SJSA1 (cell line): ENCODE measurements at regions not wholly inside any gene's neighbourhood (a gene's known extent, or its start where the extent isn't known, plus 50 kb on each side); places are given as distances from the start of the nearest gene placed in this dataset.
"Not testable (repeated sequence)": the region's sequence is repeated elsewhere in the genome, so short reads cannot be mapped to it uniquely, and the experiment has no call there.

Experiments used
- DNase-seq, 2 experiments: peaks; one replicate each; pipeline ENCODE4 v3.0.0-alpha.2; 2015 to 2020; ENCODE audit warnings: low spot score in 2 of 2, low read depth in 1 of 2
- H3K27ac ChIP-seq: fragments of 250-450 bp; sonication (Bioruptor Pico); 2 replicates; pipeline ENCODE4 v1.5.1; 2020; ENCODE audit warnings: mild to moderate bottlenecking, moderate library complexity
- H3K27me3 ChIP-seq: fragments of 250-450 bp; sonication (Bioruptor Pico); replicated peaks from 2 replicates; pipeline ENCODE4 v1.5.1; 2020; ENCODE audit warnings: mild to moderate bottlenecking, moderate library complexity
- H3K36me3 ChIP-seq: fragments of 250-450 bp; sonication (Bioruptor Pico); 2 replicates; pipeline ENCODE4 v1.5.1; 2020; ENCODE audit warnings: mild to moderate bottlenecking
- H3K4me1 ChIP-seq: fragments of 250-450 bp; sonication (Bioruptor Pico); replicated peaks from 2 replicates; pipeline ENCODE4 v1.6.1; 2021; ENCODE audit warnings: mild to moderate bottlenecking
- H3K4me3 ChIP-seq: fragments of 250-450 bp; sonication (Bioruptor Pico); 2 replicates; pipeline ENCODE4 v1.5.1; 2020; ENCODE audit warnings: mild to moderate bottlenecking
- H3K9me3 ChIP-seq: fragments of 250-450 bp; sonication (Bioruptor Pico); replicated peaks from 2 replicates; pipeline ENCODE4 v1.5.1; 2020; ENCODE audit warnings: mild to moderate bottlenecking

DNA sequence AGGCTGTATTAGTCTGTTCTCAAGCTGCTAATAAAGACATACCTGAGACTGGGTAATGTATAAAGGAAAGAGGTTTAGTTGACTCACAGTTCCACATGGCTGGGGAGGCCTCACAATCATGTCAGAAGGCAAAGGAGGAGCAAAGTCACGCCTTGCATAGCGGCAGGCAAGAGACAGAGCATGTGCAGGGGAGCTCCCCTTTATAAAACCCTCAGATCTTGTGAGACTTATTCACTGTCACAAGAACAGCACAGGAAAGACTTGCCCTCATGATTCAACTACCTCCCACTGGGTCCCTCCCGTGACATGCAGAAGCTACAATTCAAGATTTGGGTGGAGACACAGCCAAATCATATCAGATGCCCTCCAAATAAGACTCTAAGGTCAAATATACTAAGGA, 139.4 kb upstream of the TOP1 start:
- H3K9me3 ChIP-seq, DNase-seq, H3K36me3 ChIP-seq, H3K4me3 ChIP-seq, H3K4me1 ChIP-seq, H3K27ac ChIP-seq, H3K27me3 ChIP-seq: not testable (repeated sequence)

DNA sequence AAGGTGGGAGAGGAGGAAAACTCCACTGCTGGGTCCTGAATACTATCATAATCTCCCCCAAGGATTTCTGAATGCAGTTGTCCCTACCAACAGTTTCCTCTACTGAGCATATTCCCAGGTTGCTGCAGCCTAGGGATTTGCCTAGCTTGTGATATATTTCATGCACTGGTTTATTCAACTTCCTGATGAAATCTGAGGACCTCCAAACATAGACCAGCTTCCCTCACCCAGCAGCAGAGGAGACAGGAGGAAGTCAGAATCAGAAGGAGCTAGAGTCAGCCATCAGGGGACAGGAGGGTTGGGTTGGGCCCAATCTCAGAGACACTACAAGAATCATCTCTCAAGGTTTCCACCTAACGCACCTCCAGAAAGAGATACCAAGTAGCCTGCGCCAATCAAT, 138.4 kb upstream of the TOP1 start:
- Histone ChIP-seq H3K27ac (no peak overlapping the region), H3K4me1 (no peaks in the 10 kb centered on the region), H3K36me3 (no peaks in the 10 kb centered on the region), H3K9me3 (no peaks in the 10 kb centered on the region), H3K4me3 (no peak overlapping the region), H3K27me3 (0 out of 2 replicates have a peak, but pooled peaks cover 4% of the 10 kb centered on the region)
- DNase-seq: no peak

DNA sequence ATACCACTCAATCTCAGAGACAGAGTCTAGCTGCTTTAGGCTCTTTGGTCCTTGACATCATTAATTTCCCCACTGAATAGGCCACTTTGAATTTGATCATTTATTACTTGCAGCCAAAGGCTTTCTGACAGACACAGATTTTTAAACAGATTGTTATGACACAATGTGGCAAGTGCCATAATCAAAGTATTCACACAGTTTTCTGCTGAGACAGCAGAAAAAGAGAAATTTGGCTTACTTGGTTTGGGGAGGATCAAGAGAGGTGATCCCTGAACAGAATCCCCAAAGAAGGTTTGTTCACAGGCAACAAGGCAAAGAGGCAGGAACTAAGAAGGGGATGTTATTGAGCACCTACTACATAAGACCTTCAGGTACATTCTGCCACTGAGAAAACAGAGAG, 138.0 kb upstream of the TOP1 start:
- no peaks in the 10 kb centered on the region for H3K9me3 ChIP-seq
- H3K4me3 ChIP-seq: no peak overlapping the region
- no peaks in the 10 kb centered on the region for H3K4me1 ChIP-seq
- H3K36me3 ChIP-seq: no peaks in the 10 kb centered on the region
- H3K27me3 ChIP-seq: 0 out of 2 replicates have a peak, but pooled peaks cover 4% of the 10 kb centered on the region
- DNase-seq: no peak
- H3K27ac ChIP-seq: no peak overlapping the region

DNA sequence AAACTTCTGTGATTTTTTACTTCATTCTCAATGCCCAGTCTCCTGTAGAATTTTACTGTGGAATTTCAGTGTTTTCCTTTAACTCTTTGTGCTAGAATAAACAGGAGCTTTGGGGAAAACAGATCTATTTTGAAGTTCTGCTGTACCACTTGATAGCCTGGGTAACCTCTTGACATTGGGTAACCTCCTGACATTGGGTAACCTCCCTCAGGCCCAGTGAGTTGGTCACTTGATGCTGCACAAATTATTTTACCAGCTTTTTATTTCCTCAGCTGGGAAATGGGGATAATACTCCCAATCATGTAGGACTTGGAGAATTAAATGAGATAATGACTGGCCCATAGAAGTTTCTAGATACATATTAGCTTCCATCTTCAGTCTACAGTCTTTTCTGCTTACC, 137.3 kb upstream of the TOP1 start:
- Histone ChIP-seq H3K36me3 (no peaks in the 10 kb centered on the region), H3K4me1 (no peaks in the 10 kb centered on the region), H3K4me3 (no peak overlapping the region), H3K9me3 (no peaks in the 10 kb centered on the region), H3K27me3 (0 out of 2 replicates have a peak, but pooled peaks cover 4% of the 10 kb centered on the region), H3K27ac (no peak overlapping the region)
- no peak for DNase-seq

DNA sequence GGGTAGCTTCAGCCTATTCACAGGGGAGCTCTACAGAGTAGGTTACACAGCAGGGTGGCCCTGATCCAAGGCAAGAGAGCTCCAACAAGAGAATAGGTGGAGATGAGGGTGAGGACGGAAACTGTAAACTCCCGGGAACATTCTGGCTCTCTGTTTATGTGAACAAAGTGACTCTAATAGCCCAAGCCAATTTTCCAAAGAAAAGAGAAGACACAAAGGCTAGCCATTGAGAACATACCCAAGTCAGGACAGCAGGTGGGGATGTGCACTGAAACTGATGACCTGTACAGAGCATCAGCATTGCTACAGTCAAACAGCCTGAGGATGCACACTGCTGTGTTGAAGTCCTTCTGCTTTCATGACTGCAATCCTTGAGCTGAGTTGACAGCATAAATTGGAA, 136.0 kb upstream of the TOP1 start:
- DNase-seq: no peak
- Histone ChIP-seq H3K4me3 (no peak overlapping the region), H3K27me3 (0 out of 2 replicates have a peak, but pooled peaks cover 4% of the 10 kb centered on the region), H3K36me3 (no peaks in the 10 kb centered on the region), H3K9me3 (no peaks in the 10 kb centered on the region), H3K27ac (no peak overlapping the region), H3K4me1 (no peaks in the 10 kb centered on the region)

DNA sequence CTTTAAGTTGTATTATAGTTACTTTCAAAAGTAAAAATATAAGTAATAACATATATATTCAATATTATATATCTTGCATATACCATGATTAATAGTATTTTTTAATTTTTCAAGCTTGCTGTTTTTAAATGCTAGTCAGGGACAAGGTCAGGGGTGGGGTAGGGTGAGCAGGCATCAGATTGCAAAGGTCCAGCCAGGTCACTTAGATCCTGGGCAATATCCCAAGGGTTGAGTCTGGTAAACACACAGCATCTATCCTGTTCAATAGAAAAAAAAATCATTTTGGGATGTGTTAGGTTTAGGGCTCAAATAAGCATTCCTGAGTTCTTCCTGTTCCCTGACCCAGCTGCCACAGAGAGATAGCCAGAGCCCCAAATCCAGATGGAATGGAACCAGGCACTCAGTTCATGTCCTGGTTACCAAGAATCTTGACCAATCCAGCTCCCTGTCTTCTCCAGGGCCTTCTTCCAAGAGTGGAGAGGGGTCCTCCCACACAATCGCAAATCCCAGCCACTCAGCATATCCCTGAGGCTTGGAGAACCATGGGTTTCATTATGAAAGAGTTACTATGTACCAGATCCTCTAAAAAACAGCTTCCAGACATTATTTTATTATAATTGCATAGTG, 134.9 kb upstream of the TOP1 start:
- no peak for DNase-seq
- Histone ChIP-seq H3K36me3 (no peaks in the 10 kb centered on the region), H3K27me3 (0 out of 2 replicates have a peak, but pooled peaks cover 4% of the 10 kb centered on the region), H3K27ac (no peak overlapping the region), H3K9me3 (no peaks in the 10 kb centered on the region), H3K4me3 (no peak overlapping the region), H3K4me1 (no peaks in the 10 kb centered on the region)

DNA sequence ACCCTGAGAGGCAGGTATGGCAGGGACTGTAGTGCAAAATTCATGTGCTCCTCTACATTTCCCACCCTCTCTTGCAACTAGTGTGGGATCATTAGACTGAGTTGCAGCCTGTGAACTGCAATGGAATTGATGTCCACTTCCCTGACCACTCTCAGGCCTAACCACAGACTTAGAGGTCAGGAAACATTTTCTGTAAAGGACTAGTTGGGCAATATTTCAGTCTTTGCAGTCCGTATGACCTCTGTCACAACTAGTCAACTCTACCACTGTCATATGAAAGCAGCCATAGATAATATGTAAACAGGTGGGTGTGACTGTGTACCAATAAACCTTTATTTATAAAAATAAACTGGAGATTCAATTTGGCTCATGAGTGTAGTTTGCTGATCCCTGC, 134.4 kb upstream of the TOP1 start:
- Histone ChIP-seq H3K27me3 (0 out of 2 replicates have a peak, but pooled peaks cover 4% of the 10 kb centered on the region), H3K36me3 (no peaks in the 10 kb centered on the region), H3K4me3 (no peak overlapping the region), H3K4me1 (no peaks in the 10 kb centered on the region), H3K27ac (no peak overlapping the region), H3K9me3 (no peaks in the 10 kb centered on the region)
- no peak for DNase-seq

DNA sequence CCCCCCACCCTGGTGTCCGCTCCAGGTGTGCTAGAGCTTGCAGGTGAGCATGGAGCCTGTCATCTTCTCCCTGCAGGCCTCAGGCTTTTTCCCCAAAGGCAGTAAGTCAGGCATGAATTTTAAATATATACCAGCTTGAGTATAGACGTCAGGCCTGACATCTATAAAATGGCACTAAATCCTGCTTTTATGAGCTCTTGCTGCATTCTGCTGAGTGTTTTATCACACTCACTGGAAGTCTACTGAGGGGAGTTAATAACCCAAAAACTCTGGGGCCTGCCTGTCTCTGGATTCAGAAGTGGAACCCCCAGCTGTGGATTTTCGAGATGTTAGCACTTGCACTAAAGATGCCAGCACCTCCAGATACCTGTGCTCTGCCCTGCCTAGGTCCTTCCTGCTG, 133.4 kb upstream of the TOP1 start:
- H3K4me1 ChIP-seq: no peaks in the 10 kb centered on the region
- H3K27me3 ChIP-seq: 0 out of 2 replicates have a peak, but pooled peaks cover 4% of the 10 kb centered on the region
- no peak overlapping the region for H3K4me3 ChIP-seq
- DNase-seq: no peak
- H3K27ac ChIP-seq: no peak overlapping the region
- no peaks in the 10 kb centered on the region for H3K36me3 ChIP-seq
- H3K9me3 ChIP-seq: no peaks in the 10 kb centered on the region

DNA sequence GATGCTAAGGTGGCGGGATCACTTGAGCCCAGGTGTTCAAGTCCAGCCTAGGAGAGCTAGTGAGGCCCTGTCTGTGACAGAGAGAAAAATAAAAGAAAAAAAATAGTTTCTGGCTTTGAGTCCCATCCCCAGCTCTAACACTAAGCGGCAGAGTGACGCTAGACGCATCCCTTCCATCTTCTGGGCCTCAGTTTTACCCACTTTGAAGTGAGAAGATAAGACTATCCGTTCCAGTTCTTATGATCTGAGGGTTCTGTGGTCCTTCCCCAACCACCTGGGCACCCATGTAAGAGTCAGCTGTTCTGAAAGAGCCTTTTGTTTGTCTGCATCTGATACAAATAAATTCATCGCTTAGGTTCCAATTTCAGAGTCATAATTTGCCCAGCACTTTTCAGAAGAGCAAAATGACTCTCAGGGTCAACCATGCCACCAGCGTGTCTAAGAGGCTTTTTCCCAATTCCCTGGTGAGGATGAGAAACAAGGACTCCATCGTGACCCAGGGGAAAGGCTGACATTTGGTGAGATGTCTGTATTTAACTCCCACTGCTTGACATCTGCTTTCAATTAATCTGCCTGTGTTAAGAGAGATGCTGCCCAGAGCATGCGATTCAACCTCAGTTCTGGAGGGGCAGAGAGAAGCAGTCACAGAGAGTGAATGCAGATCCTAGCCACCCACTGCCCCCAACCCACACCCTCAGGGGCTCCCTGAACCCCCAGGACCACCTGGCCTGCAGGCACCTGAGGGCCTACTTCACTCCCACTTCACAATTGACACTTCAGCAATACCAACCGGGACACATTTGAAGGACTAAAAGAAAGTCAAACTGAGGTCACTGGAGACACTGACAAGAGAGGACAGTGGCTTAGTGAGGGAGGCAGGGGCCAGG, 131.6 kb upstream of the TOP1 start:
- Histone ChIP-seq H3K9me3 (no peaks in the 10 kb centered on the region), H3K27me3 (0 out of 2 replicates have a peak, but pooled peaks cover 4% of the 10 kb centered on the region), H3K4me3 (no peak overlapping the region), H3K4me1 (no peaks in the 10 kb centered on the region), H3K36me3 (no peaks in the 10 kb centered on the region), H3K27ac (no peak overlapping the region)
- no peak for DNase-seq

DNA sequence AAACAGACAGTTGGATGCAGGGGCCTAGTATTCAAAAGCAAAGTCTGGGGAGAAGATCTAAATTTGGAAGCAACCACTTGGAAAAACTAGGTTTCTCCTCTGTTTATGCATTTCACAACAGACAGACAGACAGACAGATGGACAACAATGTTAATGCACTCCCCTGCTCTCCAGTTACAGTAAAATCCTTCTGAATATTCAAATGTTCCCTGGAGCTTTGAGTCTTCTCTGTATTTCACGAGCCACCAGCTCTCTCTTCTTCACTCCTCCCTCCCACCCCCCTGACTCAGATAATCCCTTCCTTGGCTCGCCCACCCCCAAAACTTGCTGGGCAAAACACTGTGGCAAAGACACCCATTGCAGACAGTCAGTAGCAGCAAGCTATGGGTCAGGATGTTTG, 129.3 kb upstream of the TOP1 start:
- no peak overlapping the region for H3K4me3 ChIP-seq
- H3K36me3 ChIP-seq: no peaks in the 10 kb centered on the region
- H3K4me1 ChIP-seq: no peaks in the 10 kb centered on the region
- H3K9me3 ChIP-seq: no peaks in the 10 kb centered on the region
- DNase-seq: no peak
- 0 out of 2 replicates have a peak, but pooled peaks cover 3% of the 10 kb centered on the region for H3K27me3 ChIP-seq
- no peak overlapping the region for H3K27ac ChIP-seq

DNA sequence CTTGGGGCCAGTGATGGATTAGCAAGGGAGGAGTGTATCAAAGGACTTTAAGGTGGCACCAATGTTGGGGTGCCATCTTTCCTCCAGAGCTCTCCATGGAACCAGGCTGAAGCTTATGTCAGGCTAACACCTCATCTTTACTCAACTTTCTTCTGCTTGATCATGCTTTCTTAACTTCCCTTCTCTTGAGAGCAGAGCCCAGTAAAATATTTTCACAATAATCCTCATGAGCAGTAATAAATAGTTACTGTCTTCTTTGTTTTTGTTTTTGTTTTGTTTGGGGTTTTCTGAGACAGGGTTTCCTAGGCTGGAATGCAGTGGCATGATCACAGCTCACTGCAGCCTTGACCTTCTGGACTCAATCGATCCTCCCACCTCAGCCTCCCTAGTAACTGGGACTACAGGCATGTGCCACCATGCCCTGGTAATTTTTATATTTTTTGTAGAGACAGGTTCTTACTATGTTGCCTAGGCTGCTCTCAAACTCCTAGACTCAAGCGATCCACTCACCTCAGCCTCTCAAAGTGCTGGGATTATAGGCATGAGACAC, 127.9 kb upstream of the TOP1 start:
- Histone ChIP-seq H3K9me3 (no peaks in the 10 kb centered on the region), H3K4me1 (no peaks in the 10 kb centered on the region), H3K27me3 (no peaks in the 10 kb centered on the region), H3K36me3 (no peaks in the 10 kb centered on the region), H3K27ac (no peak overlapping the region), H3K4me3 (no peak overlapping the region)
- no peak for DNase-seq

DNA sequence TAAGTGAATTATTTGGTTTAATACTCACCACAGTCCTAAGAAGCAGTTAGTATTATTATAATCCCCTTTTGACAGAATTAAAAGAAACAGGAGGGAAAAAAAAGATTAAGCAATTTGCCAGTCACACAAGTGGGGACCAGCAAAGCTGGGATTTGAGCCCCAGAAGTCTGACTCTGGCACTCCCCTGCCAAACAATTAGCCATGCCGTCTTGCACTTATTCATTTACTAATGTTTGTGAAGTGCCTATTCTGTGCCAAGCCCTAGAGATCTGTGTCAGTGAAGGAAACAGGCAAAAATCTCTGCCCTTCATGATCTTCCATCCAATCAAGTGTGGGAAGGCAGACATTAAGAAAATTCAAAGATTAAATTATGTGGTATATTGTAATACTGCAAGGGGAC, 126.0 kb upstream of the TOP1 start:
- H3K27me3 ChIP-seq: no peaks in the 10 kb centered on the region
- no peaks in the 10 kb centered on the region for H3K36me3 ChIP-seq
- no peak for DNase-seq
- H3K27ac ChIP-seq: no peak overlapping the region
- no peak overlapping the region for H3K4me3 ChIP-seq
- no peaks in the 10 kb centered on the region for H3K9me3 ChIP-seq
- H3K4me1 ChIP-seq: no peaks in the 10 kb centered on the region

DNA sequence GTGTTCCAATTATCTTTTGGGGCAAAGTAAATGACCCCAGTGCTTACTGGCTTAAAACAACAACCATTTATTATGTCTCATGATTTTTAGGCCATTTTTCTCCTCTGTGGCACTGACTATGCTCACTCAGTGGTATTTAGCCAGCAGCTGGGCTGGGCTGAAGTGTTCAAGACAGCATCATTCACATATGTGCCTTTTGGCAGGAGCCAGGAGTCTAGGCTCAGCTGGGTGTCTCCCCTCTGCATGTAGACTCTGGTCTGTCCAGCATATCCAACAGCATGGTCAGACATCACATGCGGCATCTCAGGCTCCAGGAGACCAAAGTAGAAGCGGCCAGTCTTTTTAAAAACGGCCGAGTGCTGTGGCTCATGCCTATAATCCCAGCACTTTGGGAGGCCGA, 120.3 kb upstream of the TOP1 start:
- Histone ChIP-seq H3K27me3 (no peaks in the 10 kb centered on the region), H3K36me3 (no peaks in the 10 kb centered on the region), H3K4me1 (no peaks in the 10 kb centered on the region), H3K4me3 (no peak overlapping the region), H3K27ac (no peak overlapping the region), H3K9me3 (no peaks in the 10 kb centered on the region)
- DNase-seq: peak in 1 of 2 experiments; percentile 18

DNA sequence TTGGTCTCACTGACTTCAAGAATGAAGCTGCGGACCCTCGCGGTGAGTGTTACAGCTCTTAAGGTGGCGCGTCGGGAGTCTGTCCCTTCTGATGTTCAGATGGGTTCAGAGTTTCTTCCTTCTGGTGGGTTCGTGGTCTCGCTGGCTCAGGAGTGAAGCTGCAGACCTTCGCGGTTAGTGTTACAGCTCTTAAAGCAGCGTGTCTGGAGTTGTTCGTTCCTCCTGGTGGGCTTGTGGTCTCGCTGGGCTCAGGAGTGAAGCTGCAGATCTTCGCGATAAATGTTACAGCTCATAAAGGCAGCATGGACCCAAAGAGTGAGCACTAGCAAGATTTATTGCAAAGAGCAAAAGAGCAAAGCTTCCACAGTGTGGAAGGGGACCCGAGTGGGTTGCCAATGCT, 119.1 kb upstream of the TOP1 start:
- H3K9me3 ChIP-seq, H3K27ac ChIP-seq, H3K36me3 ChIP-seq, H3K4me3 ChIP-seq, DNase-seq, H3K27me3 ChIP-seq, H3K4me1 ChIP-seq: not testable (repeated sequence)
